ENCODE measurements at regions not wholly inside any gene's neighbourhood (a gene's known extent, or its start where the extent isn't known, plus 50 kb on each side); places are given as distances from the start of the nearest gene placed in this dataset.

DNA sequence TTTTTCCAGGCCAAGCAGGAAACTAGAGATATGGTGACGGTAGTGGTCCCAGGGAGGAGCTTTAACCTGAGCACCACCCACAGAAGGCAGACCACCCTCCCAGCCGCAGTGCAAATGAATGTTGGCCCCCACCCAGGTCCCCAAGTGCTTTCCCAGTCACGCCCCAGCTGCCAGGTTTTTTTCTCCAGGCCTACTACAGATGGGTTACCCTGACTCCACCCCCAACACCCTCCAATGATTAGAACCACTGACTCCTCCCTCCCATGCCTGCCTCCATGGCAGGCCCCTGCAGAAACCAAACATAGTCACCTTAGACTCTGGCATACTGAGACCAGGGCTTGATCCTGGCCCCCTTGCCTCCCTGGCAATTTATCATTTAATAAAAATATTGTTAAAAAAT, 58.7 kb upstream of the CHST1 start:
- DNase-seq (ENCODE audit: low spot score) = no peak

DNA sequence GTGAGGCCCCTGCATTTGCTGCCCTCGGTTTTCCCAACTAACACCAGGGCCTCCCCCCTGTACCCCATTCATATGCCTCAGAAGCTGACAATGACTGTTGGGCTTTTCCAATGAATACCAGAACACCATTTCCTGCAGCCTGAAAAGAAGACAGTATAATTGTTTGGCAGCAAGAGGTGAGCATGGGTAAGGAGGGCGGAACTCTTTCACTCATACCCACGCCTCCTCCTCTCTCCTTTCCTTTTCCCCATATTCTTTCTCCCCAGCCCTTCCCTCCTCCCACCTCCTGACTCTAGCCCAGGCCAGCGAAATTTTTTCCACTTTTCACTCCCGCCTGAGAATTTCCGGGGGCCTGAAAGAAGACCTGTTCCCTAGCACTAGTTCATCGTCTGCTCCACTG, 58.0 kb upstream of the CHST1 start:
- DNase-seq (ENCODE audit: low spot score) = no peak

DNA sequence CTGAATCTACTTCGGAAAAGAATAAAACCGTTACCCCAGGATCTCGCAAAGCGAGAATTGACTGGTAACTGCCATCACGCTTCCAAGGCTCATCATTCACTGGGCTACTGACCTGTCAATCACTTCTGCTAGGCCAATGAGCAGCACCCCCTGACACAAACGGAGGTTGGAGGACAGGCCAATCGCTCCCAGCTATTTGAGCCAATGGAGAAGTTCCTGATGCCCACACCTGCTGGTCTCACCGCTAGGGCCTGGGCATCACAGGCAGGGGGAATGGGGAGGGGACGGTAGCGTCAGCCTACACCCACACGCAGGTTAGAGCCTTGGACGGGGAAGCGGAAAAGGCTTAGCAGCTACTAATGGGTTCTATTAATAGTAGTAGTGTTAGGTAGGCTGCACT, 56.7 kb upstream of the CHST1 start:
- DNase-seq (ENCODE audit: low spot score) = no peak

DNA sequence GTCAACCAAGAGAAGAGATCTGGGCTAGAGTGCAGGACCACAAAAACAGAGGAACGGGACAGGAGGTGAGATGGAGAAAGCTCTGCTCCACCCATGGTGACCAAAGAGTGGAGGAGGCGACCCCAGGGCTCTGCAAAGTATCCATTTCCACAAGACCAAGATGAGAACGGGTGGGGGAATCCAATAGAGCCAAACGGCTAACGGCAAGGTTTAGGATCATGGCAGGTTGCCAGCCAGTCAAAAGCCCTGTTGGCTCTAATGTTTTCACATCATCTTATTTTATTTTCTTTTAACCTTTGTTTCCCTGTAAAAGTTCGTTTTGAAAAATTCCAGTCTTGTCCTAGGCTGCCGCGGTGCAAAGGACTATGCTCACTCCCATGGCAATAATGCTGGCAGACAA, 52.1 kb upstream of the CHST1 start:
- no peak for DNase-seq (ENCODE audit: low spot score)

DNA sequence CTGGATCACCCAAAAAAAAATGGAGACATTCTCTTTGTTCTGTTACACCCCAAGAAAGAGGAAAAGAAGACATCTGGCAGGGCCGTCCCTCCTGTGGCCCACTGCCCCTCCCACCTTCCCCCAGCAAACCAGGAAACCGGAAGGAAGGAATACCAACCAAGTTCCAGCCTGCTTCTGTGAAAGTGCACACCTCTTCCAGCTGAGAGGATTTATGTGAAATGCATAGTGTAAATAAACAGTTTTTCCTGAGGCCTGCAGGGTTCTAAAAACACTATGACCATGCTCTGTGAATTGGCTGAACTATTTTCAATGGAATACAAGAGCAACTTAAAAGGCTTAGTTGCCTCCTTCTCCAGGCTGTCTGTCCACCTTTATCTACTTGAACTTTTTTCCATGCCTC, 50.0 kb upstream of the CHST1 start:
- DNase-seq (ENCODE audit: low spot score) = no peak
